ENCODE measurements at regions not wholly inside any gene's neighbourhood (a gene's known extent, or its start where the extent isn't known, plus 50 kb on each side); places are given as distances from the start of the nearest gene placed in this dataset.
A peak's percentile ranks its signal among the peaks of the same experiment; 100 is the strongest.

GRCh38 chr3:40858364-40859115, 333.8 kb downstream of the ZNF621 start:
- no peak for DNase-seq
- H3K4me3 ChIP-seq (ENCODE audit: low read length), result no peak overlapping the region
- no peaks in the 10 kb centered on the region for H3K9me3 ChIP-seq (replicated peaks; ENCODE audit: control insufficient read depth, low read depth, low read length)
- H3K36me3 ChIP-seq (ENCODE audit: control insufficient read depth, insufficient read depth, low read length), result no peaks in the 10 kb centered on the region
- WGBS (ENCODE audit: insufficient coverage), result 94% methylated on average over 3 of the region's 7 CpGs
- no peaks in the 10 kb centered on the region for H3K27me3 ChIP-seq (ENCODE audit: control insufficient read depth, insufficient read depth, low read length)
- no peak overlapping the region for H3K27ac ChIP-seq (ENCODE audit: low read length)
- H3K4me1 ChIP-seq (ENCODE audit: control insufficient read depth, insufficient read depth, low read length), result no peaks in the 10 kb centered on the region

- no peaks in the 10 kb centered on the region for H3K27me3 ChIP-seq (ENCODE audit: control insufficient read depth, insufficient read depth, low read length)
- H3K27ac ChIP-seq (ENCODE audit: low read length), result no peak overlapping the region
- no peaks in the 10 kb centered on the region for H3K4me1 ChIP-seq (ENCODE audit: control insufficient read depth, insufficient read depth, low read length)
- no peaks in the 10 kb centered on the region for H3K36me3 ChIP-seq (ENCODE audit: control insufficient read depth, insufficient read depth, low read length)
- no CpG with 5 or more reads among the region's 2 CpGs for WGBS (ENCODE audit: insufficient coverage)
- H3K9me3 ChIP-seq (replicated peaks; ENCODE audit: control insufficient read depth, low read depth, low read length), result no peaks in the 10 kb centered on the region
- H3K4me3 ChIP-seq (ENCODE audit: low read length), result no peak overlapping the region
- DNase-seq, result no peak
Observed at GRCh38 chr3:40862946-40863345, 336.4 kb upstream of the CTNNB1 start.

- Histone ChIP-seq H3K4me1 (ENCODE audit: control insufficient read depth, insufficient read depth, low read length) (peaks cover 5% of the 10 kb centered on the region), H3K4me3 (ENCODE audit: low read length) (no peak overlapping the region), H3K36me3 (ENCODE audit: control insufficient read depth, insufficient read depth, low read length) (no peaks in the 10 kb centered on the region), H3K27ac (ENCODE audit: low read length) (no peak overlapping the region), H3K27me3 (ENCODE audit: control insufficient read depth, insufficient read depth, low read length) (no peaks in the 10 kb centered on the region), H3K9me3 (replicated peaks; ENCODE audit: control insufficient read depth, low read depth, low read length) (no peaks in the 10 kb centered on the region)
- DNase-seq, result no peak
- WGBS (ENCODE audit: insufficient coverage), result no CpG with 5 or more reads among the region's 3 CpGs
Observed at GRCh38 chr3:40864146-40864782, 335.0 kb upstream of the CTNNB1 start.

DNA sequence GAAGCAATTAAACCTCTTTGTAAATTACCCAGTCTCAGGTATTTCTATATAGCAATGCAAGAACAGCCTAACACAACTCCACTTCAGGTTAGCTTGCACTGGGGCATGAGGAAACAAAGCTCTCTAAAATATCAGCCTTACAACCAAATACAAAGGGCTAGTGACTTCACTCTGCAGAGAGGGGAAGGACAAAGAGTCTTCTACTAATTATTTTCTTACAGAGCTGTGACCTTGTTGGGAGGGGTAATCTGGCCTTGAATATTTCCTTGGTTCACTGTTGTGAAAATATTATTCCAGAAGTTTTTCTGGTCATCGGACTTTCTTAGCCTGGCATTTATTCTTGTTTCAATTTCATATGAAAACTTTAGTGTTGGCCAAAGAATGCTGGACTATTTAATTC, 334.4 kb upstream of the CTNNB1 start:
- H3K27ac ChIP-seq (ENCODE audit: low read length), result no peak overlapping the region
- no peaks in the 10 kb centered on the region for H3K36me3 ChIP-seq (ENCODE audit: control insufficient read depth, insufficient read depth, low read length)
- no peaks in the 10 kb centered on the region for H3K9me3 ChIP-seq (replicated peaks; ENCODE audit: control insufficient read depth, low read depth, low read length)
- H3K4me3 ChIP-seq (ENCODE audit: low read length), result no peak overlapping the region
- no peaks in the 10 kb centered on the region for H3K27me3 ChIP-seq (ENCODE audit: control insufficient read depth, insufficient read depth, low read length)
- DNase-seq, result no peak
- H3K4me1 ChIP-seq (ENCODE audit: control insufficient read depth, insufficient read depth, low read length), result peaks cover 7% of the 10 kb centered on the region
- WGBS (ENCODE audit: insufficient coverage), result no CpG with 5 or more reads among the region's 1 CpG

GRCh38 chr3:40867797-40868196, 331.5 kb upstream of the CTNNB1 start:
- no peak overlapping the region for H3K27ac ChIP-seq (ENCODE audit: low read length)
- 55% methylated on average over 2 of the region's 3 CpGs for WGBS (ENCODE audit: insufficient coverage)
- H3K36me3 ChIP-seq (ENCODE audit: control insufficient read depth, insufficient read depth, low read length), result no peaks in the 10 kb centered on the region

DNA sequence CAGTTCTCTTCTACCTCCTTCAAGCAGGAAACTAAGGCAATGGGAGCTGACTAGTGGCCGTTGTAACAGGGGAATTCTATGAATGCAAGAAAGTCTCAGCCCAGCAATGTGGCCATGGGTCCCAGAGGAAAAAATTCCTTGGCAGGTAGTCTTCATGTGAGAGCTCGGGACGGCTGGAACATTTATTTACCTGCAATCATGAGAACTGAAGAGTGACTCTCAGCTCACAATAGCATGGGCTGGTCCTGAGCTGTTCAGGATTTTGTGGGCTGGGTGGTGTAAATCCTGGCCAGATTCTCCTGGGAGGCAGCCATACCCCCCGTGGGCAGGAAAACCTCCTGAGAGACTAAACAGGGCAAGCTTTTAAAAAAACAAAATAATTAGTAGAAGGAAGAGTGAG, 330.3 kb upstream of the CTNNB1 start:
- H3K4me1 ChIP-seq (ENCODE audit: control insufficient read depth, insufficient read depth, low read length), result peaks cover 38% of the 10 kb centered on the region
- no peak overlapping the region for H3K4me3 ChIP-seq (ENCODE audit: low read length)
- no peaks in the 10 kb centered on the region for H3K9me3 ChIP-seq (replicated peaks; ENCODE audit: control insufficient read depth, low read depth, low read length)
- DNase-seq, result no peak
- no peaks in the 10 kb centered on the region for H3K36me3 ChIP-seq (ENCODE audit: control insufficient read depth, insufficient read depth, low read length)
- WGBS (ENCODE audit: insufficient coverage), result 28% methylated on average over 3 of the region's 4 CpGs
- H3K27me3 ChIP-seq (ENCODE audit: control insufficient read depth, insufficient read depth, low read length), result no peaks in the 10 kb centered on the region
- no peak overlapping the region for H3K27ac ChIP-seq (ENCODE audit: low read length)

More at GRCh38 chr3:40867797-40868196, 331.5 kb upstream of the CTNNB1 start:
- H3K4me1 ChIP-seq (ENCODE audit: control insufficient read depth, insufficient read depth, low read length), result peaks cover 31% of the 10 kb centered on the region
- no peaks in the 10 kb centered on the region for H3K9me3 ChIP-seq (replicated peaks; ENCODE audit: control insufficient read depth, low read depth, low read length)
- DNase-seq, result no peak
- H3K4me3 ChIP-seq (ENCODE audit: low read length), result no peak overlapping the region
- H3K27me3 ChIP-seq (ENCODE audit: control insufficient read depth, insufficient read depth, low read length), result no peaks in the 10 kb centered on the region

DNA sequence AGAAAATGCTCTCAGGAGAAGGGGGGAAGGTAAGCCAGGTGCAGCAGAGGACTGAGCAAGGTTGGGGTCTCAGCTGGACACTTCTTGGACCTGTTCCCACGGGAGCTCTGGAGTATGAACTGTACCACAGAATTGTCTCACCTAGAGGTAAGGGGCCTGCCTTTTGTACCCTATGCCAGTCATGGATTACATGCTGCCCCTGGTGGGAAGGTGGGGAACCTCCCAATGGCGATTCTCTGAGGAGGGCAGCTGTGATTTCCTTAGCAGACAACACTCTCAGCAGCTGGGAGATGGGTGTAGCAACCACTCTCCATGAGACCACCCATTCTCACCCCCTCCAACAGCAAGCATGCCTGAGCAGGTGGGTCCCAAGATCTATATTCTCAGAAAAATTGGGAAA, 329.4 kb upstream of the CTNNB1 start:
- no peak overlapping the region for H3K27ac ChIP-seq (ENCODE audit: low read length)
- H3K36me3 ChIP-seq (ENCODE audit: control insufficient read depth, insufficient read depth, low read length), result no peaks in the 10 kb centered on the region
- no CpG with 5 or more reads among the region's 2 CpGs for WGBS (ENCODE audit: insufficient coverage)
- no peaks in the 10 kb centered on the region for H3K9me3 ChIP-seq (replicated peaks; ENCODE audit: control insufficient read depth, low read depth, low read length)
- H3K27me3 ChIP-seq (ENCODE audit: control insufficient read depth, insufficient read depth, low read length), result no peaks in the 10 kb centered on the region
- DNase-seq, result no peak
- H3K4me1 ChIP-seq (ENCODE audit: control insufficient read depth, insufficient read depth, low read length), result peaks cover 38% of the 10 kb centered on the region
- H3K4me3 ChIP-seq (ENCODE audit: low read length), result no peak overlapping the region

DNA sequence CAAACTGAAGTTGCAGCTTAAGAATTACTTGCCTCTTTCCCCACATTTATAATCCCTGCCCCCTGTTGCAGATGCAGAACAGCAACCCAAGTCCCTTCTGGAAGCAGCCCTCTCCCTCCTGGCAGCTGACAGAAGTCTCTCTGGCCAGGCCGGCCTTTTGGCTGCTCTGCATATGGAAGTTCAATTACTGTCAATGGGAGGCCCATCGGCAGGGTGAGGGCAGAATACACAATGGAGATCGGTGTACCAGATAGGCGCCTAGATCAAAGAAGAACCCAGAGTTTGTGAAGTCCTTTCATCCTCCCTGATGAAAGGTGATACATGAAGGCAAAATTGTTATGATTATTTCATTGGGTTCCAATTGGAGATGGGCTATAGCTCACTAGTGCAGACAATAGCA, 327.9 kb upstream of the CTNNB1 start:
- H3K27me3 ChIP-seq (ENCODE audit: control insufficient read depth, insufficient read depth, low read length), result no peaks in the 10 kb centered on the region
- 14% methylated on average over 1 of the region's 4 CpGs for WGBS (ENCODE audit: insufficient coverage)
- peak; percentile 61 for DNase-seq
- H3K4me3 ChIP-seq (ENCODE audit: low read length), result no peak overlapping the region
- no peak overlapping the region for H3K27ac ChIP-seq (ENCODE audit: low read length)
- no peaks in the 10 kb centered on the region for H3K9me3 ChIP-seq (replicated peaks; ENCODE audit: control insufficient read depth, low read depth, low read length)
- no peaks in the 10 kb centered on the region for H3K36me3 ChIP-seq (ENCODE audit: control insufficient read depth, insufficient read depth, low read length)
- H3K4me1 ChIP-seq (ENCODE audit: control insufficient read depth, insufficient read depth, low read length), result peaks cover 47% of the 10 kb centered on the region

DNA sequence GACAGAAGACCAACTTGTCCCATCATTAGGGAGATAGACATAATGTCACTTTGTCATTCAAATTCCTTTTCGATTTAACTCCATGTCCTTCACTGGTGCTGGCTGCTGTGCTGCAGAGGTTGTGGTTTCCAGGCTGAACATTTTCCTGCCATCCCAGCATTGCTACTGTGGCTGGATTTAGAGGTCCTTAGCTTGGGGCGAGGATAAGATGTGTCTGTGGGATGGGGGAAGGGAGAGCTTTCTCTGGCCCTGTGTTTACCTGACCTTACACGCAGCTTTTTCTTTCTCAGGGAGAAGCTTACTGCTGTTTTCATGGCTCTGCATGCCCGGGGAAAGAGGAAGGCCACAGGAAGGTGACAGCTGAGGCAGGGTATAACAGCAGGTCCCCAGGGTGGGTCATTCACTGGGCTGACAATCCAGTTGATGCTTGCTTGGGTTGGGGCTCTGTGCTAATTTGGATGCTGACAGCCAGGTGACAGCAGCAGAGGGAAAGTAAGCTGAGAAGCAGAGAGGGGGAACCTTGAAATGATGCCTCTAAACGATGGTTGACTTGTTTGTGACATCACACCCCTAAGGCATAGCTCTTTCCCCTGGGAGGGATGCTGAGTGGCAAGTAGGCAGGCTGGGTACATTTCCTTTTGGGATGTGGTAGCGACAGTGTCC, 326.9 kb upstream of the CTNNB1 start:
- H3K27me3 ChIP-seq (ENCODE audit: control insufficient read depth, insufficient read depth, low read length), result no peaks in the 10 kb centered on the region
- H3K9me3 ChIP-seq (replicated peaks; ENCODE audit: control insufficient read depth, low read depth, low read length), result no peaks in the 10 kb centered on the region
- H3K4me1 ChIP-seq (ENCODE audit: control insufficient read depth, insufficient read depth, low read length), result peaks cover 51% of the 10 kb centered on the region
- no peak overlapping the region for H3K27ac ChIP-seq (ENCODE audit: low read length)
- WGBS (ENCODE audit: insufficient coverage), result 59% methylated on average over 2 of the region's 6 CpGs
- no peaks in the 10 kb centered on the region for H3K36me3 ChIP-seq (ENCODE audit: control insufficient read depth, insufficient read depth, low read length)
- no peak overlapping the region for H3K4me3 ChIP-seq (ENCODE audit: low read length)
- no peak for DNase-seq

GRCh38 chr3:40873476-40873875, 325.8 kb upstream of the CTNNB1 start:
- Histone ChIP-seq H3K9me3 (replicated peaks; ENCODE audit: control insufficient read depth, low read depth, low read length) (no peaks in the 10 kb centered on the region), H3K27ac (ENCODE audit: low read length) (peak overlapping the region; percentile 35), H3K27me3 (ENCODE audit: control insufficient read depth, insufficient read depth, low read length) (no peaks in the 10 kb centered on the region), H3K4me3 (ENCODE audit: low read length) (no peak overlapping the region), H3K36me3 (ENCODE audit: control insufficient read depth, insufficient read depth, low read length) (no peaks in the 10 kb centered on the region), H3K4me1 (ENCODE audit: control insufficient read depth, insufficient read depth, low read length) (peaks cover 62% of the 10 kb centered on the region)
- no CpG with 5 or more reads among the region's 2 CpGs for WGBS (ENCODE audit: insufficient coverage)
- peak; percentile 43 for DNase-seq

Measured in muscle of leg (tissue), 3 donors.